Osteoblast (primary cell): ENCODE measurements at regions not wholly inside any gene's neighbourhood (a gene's known extent, or its start where the extent isn't known, plus 50 kb on each side); places are given as distances from the start of the nearest gene placed in this dataset.

Experiments
- DNase-seq: peaks from one replicate; pipeline ENCODE4 v3.0.0; 2011; ENCODE audit warnings: low spot score, mixed read lengths; ENCODE audit not compliant: insufficient read length; ENCODE audit errors: missing footprints
- H2AFZ ChIP-seq: 2 replicates; pipeline ENCODE4 v1.6.0; 2011; ENCODE audit warnings: mild to moderate bottlenecking, low read length
- H3K27ac ChIP-seq: 2 replicates; pipeline ENCODE4 v1.5.1; 2011; ENCODE audit warnings: mild to moderate bottlenecking, low read depth, low read length, moderate library complexity
- H3K27me3 ChIP-seq: 2 replicates; pipeline ENCODE4 v1.6.0; 2012; ENCODE audit warnings: mild to moderate bottlenecking, control low read depth, inconsistent platforms, low read length, moderate library complexity; ENCODE audit not compliant: insufficient read depth
- H3K36me3 ChIP-seq: 2 replicates; pipeline ENCODE4 v1.5.1; 2011; ENCODE audit warnings: mild to moderate bottlenecking, low read length, control low read depth, moderate library complexity; ENCODE audit not compliant: insufficient read depth
- H3K4me1 ChIP-seq: 2 replicates; pipeline ENCODE4 v1.5.1; 2011; ENCODE audit warnings: mild to moderate bottlenecking, low read length, control low read depth, moderate library complexity; ENCODE audit not compliant: insufficient read depth
- H3K4me2 ChIP-seq: 2 replicates; pipeline ENCODE4 v1.6.0; 2011; ENCODE audit warnings: mild to moderate bottlenecking, low read length; ENCODE audit not compliant: insufficient read depth
- H3K4me3 ChIP-seq: fragments of 200-600 bp; sonication (generic); 3 replicates; pipeline ENCODE4 v1.5.1; 2012; ENCODE audit warnings: mild to moderate bottlenecking, low read length, inconsistent platforms; ENCODE audit not compliant: insufficient read depth
- H3K79me2 ChIP-seq: 2 replicates; pipeline ENCODE4 v1.6.0; 2012; ENCODE audit warnings: mild to moderate bottlenecking, low read length, control low read depth, inconsistent platforms; ENCODE audit not compliant: insufficient read depth
- H3K9me3 ChIP-seq: 2 replicates; pipeline ENCODE4 v1.5.1; 2011; ENCODE audit warnings: low read depth, low read length, control low read depth
- H4K20me1 ChIP-seq: 2 replicates; pipeline ENCODE4 v1.6.0; 2012; ENCODE audit warnings: mild to moderate bottlenecking, low read length, control low read depth; ENCODE audit not compliant: insufficient read depth
- TF ChIP-seq, protein P1 (sequence below): IDR thresholded peaks from 2 replicates; pipeline ENCODE4 v1.5.1; 2011; ENCODE audit warnings: mild to moderate bottlenecking, low read depth, low read length, moderate library complexity; ENCODE audit errors: extremely low read depth

DNA sequence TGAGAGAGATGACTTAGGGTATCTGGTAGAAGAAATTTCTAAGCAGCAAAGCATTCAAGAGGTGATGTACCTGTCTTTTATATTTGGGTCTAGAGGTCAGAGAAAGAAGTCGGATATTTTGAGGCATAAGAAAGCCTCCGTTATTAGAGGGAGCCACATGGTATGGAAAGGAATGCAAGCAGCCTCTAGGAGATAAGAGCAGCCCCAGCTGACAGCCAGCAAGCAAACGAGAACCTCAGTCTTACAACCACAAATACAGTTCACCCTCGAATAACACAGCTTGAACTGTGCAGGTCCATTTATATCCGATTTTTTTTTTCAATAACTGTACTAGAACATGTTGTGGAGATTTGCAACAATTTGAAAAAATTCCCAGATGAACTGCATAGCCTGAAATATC is 190.7 kb upstream of the VGLL2 start:
- no peaks in the 10 kb centered on the region for H3K27me3 ChIP-seq
- no peak overlapping the region for H3K4me2 ChIP-seq
- no peaks in the 10 kb centered on the region for H3K36me3 ChIP-seq
- no peaks in the 10 kb centered on the region for H4K20me1 ChIP-seq
- DNase-seq = no peak
- no peaks in the 10 kb centered on the region for H3K9me3 ChIP-seq
- H3K4me1 ChIP-seq = no peaks in the 10 kb centered on the region
- no peak overlapping the region for H3K27ac ChIP-seq
- no peak overlapping the region for H2AFZ ChIP-seq
- no peaks in the 10 kb centered on the region for H3K79me2 ChIP-seq
- TF ChIP-seq, protein P1, sequence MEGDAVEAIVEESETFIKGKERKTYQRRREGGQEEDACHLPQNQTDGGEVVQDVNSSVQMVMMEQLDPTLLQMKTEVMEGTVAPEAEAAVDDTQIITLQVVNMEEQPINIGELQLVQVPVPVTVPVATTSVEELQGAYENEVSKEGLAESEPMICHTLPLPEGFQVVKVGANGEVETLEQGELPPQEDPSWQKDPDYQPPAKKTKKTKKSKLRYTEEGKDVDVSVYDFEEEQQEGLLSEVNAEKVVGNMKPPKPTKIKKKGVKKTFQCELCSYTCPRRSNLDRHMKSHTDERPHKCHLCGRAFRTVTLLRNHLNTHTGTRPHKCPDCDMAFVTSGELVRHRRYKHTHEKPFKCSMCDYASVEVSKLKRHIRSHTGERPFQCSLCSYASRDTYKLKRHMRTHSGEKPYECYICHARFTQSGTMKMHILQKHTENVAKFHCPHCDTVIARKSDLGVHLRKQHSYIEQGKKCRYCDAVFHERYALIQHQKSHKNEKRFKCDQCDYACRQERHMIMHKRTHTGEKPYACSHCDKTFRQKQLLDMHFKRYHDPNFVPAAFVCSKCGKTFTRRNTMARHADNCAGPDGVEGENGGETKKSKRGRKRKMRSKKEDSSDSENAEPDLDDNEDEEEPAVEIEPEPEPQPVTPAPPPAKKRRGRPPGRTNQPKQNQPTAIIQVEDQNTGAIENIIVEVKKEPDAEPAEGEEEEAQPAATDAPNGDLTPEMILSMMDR = no peak
- no peak overlapping the region for H3K4me3 ChIP-seq

DNA sequence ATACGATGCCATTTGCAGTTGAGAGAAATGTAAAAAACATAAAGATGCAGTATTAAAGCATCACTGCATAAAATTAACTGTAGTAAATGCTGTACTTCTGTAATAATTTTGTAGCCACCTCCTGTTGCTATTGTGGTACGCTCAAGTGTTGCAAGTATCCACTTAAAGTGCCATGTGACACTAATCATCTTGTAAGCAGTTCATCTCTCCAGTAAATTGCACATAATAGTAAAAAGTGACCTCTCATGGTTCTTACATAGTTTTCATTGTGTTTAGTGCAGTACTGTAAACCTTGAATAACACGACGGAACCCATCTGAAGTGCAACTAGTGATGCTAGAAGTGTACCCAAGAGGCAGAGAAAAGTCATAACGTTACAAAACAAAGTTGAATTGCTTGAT is 190.1 kb upstream of the VGLL2 start:
- DNase-seq = no peak
- Histone ChIP-seq H3K4me1 (no peaks in the 10 kb centered on the region), H3K27ac (no peak overlapping the region), H4K20me1 (no peaks in the 10 kb centered on the region), H3K9me3 (no peaks in the 10 kb centered on the region), H3K79me2 (no peaks in the 10 kb centered on the region), H3K36me3 (no peaks in the 10 kb centered on the region), H3K27me3 (no peaks in the 10 kb centered on the region), H3K4me3 (no peak overlapping the region), H3K4me2 (no peak overlapping the region), H2AFZ (no peak overlapping the region)
- TF ChIP-seq, protein P1 = no peak

DNA sequence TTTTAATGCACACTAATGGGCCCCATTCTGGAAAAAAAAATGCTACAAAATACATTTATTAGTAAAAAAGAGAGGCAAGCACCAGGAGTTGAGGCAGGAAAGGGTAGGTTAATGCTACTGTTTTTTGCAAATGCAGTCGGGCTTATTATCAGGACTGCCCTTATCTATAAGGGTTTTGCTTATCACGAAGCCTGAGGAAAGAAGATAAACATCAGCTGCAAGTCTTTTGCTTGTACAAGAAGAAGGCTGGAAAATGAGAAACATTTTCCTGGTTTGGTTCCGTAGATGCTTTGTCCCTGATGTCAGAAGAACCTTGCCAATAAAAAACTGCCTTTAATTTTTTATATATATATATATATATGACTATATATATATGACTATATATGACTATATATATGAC is 189.3 kb upstream of the VGLL2 start:
- H3K27ac ChIP-seq = no peak overlapping the region
- no peak overlapping the region for H3K4me3 ChIP-seq
- H3K4me2 ChIP-seq = no peak overlapping the region
- no peak for DNase-seq
- H3K79me2 ChIP-seq = no peaks in the 10 kb centered on the region
- H3K27me3 ChIP-seq = no peaks in the 10 kb centered on the region
- TF ChIP-seq, protein P1 = no peak
- H4K20me1 ChIP-seq = no peaks in the 10 kb centered on the region
- no peaks in the 10 kb centered on the region for H3K36me3 ChIP-seq
- no peak overlapping the region for H2AFZ ChIP-seq
- H3K9me3 ChIP-seq = no peaks in the 10 kb centered on the region
- H3K4me1 ChIP-seq = no peaks in the 10 kb centered on the region

DNA sequence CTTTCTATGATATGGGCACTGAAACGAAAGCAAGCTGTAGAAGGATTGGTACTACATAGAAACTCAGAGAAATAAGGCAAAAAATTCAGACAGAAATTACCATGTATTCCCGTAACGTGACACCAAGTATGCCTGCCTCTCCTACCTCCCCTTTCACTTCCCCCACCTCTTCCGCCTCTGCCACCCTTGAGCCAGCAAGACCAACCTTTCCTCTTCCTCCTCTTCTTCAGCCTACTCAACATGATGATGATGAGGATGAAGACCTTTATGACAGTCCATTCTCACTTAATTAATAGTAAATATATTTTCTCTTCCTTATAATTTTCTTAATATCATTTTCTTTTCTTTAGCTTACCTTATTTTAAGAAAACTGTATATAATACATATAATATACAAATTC is 188.1 kb upstream of the VGLL2 start:
- Histone ChIP-seq H3K4me2 (no peak overlapping the region), H2AFZ (no peak overlapping the region), H3K4me3 (no peak overlapping the region), H3K27ac (no peak overlapping the region), H3K79me2 (no peaks in the 10 kb centered on the region), H3K36me3 (no peaks in the 10 kb centered on the region), H3K9me3 (no peaks in the 10 kb centered on the region), H3K27me3 (no peaks in the 10 kb centered on the region), H3K4me1 (no peaks in the 10 kb centered on the region), H4K20me1 (no peaks in the 10 kb centered on the region)
- TF ChIP-seq, protein P1 = no peak
- no peak for DNase-seq
